ENCODE measurements at regions not wholly inside any gene's neighbourhood (a gene's known extent, or its start where the extent isn't known, plus 50 kb on each side); places are given as distances from the start of the nearest gene placed in this dataset.
"Not testable (repeated sequence)": the region's sequence is repeated elsewhere in the genome, so short reads cannot be mapped to it uniquely, and the experiment has no call there.

DNA sequence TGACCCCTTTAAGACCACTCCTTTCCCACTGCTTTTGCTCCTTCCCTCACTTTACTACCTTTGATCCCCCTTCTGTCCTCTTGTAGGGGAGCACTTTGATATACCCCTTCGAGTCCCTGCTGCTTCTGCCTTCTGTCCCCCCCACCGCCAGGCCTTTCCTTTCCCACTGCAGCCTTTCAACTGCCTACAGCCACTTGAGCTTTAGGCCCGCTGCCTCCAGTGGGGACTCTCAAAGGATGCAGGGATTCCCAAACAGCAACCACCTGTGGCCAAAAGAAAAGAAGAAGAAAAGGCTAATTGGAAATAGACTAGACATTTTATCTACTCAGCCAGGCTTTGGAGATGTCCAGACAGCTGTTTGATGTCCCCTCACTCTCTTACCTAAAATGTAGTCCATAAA, 77.0 kb upstream of the DTNBP1 start:
- Histone ChIP-seq H3K4me3 (no peak overlapping the region), H3K36me3 (no peaks in the 10 kb centered on the region), H3K27ac (no peak overlapping the region), H3K4me1 (no peaks in the 10 kb centered on the region), H3K9me3 (no peaks in the 10 kb centered on the region), H3K27me3 (no peaks in the 10 kb centered on the region)
- intact Hi-C loops (cut with DNase I; ENCODE audit: low total_unique reads) = no loop called here
- no peak for TF ChIP-seq POLR2A (IDR thresholded peaks at IDR 0.05)
- TF ChIP-seq, protein P1, sequence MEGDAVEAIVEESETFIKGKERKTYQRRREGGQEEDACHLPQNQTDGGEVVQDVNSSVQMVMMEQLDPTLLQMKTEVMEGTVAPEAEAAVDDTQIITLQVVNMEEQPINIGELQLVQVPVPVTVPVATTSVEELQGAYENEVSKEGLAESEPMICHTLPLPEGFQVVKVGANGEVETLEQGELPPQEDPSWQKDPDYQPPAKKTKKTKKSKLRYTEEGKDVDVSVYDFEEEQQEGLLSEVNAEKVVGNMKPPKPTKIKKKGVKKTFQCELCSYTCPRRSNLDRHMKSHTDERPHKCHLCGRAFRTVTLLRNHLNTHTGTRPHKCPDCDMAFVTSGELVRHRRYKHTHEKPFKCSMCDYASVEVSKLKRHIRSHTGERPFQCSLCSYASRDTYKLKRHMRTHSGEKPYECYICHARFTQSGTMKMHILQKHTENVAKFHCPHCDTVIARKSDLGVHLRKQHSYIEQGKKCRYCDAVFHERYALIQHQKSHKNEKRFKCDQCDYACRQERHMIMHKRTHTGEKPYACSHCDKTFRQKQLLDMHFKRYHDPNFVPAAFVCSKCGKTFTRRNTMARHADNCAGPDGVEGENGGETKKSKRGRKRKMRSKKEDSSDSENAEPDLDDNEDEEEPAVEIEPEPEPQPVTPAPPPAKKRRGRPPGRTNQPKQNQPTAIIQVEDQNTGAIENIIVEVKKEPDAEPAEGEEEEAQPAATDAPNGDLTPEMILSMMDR (IDR thresholded peaks at IDR 0.05) = no peak
- no peak for DNase-seq

DNA sequence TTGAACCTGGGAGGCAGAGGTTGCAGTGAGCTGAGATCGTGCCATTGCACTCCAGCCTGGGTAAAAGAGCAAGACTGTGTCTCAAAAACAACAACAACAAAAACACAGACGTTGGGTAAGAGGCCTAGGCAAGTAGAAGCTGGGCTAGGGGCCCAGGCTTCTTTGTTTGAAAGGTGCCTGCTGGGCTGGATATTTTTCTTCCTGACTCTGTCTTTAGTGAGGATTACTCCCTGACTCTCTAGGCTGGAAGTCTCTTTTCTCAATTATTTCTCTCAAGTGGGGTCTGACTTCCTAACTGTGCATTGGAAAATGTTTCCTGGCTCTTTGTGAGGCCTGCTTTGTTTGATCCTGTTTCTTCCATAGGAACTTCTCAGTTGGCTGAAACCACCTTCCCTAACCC, 76.5 kb upstream of the DTNBP1 start:
- no peaks in the 10 kb centered on the region for H3K27me3 ChIP-seq
- H3K9me3 ChIP-seq = no peaks in the 10 kb centered on the region
- H3K4me1 ChIP-seq = no peaks in the 10 kb centered on the region
- no peak overlapping the region for H3K4me3 ChIP-seq
- DNase-seq = no peak
- no peak for TF ChIP-seq POLR2A (IDR thresholded peaks at IDR 0.05)
- TF ChIP-seq, protein P1 (IDR thresholded peaks at IDR 0.05) = no peak
- intact Hi-C loops (cut with DNase I; ENCODE audit: low total_unique reads) = no loop called here
- H3K27ac ChIP-seq = no peak overlapping the region
- H3K36me3 ChIP-seq = no peaks in the 10 kb centered on the region

DNA sequence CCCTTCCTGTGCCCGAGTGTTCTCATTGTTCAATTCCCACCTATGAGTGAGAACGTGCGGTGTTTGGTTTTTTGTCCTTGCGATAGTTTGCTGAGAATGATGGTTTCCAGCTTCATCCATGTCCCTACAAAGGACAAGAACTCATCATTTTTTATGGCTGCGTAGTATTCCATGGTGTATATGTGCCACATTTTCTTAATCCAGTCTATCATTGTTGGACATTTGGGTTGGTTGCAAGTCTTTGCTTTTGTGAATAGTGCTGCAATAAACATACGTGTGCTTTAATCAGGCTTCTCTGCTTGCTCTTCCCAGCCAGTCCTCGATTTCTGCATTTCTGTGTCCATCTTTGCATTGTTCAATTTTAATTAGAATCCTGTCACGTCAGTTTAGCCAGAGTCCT, 75.4 kb upstream of the DTNBP1 start:
- H3K4me1 ChIP-seq; H3K27me3 ChIP-seq; DNase-seq; intact Hi-C loops (cut with DNase I; ENCODE audit: low total_unique reads); H3K4me3 ChIP-seq; H3K9me3 ChIP-seq; H3K36me3 ChIP-seq; H3K27ac ChIP-seq: not testable (repeated sequence)

DNA sequence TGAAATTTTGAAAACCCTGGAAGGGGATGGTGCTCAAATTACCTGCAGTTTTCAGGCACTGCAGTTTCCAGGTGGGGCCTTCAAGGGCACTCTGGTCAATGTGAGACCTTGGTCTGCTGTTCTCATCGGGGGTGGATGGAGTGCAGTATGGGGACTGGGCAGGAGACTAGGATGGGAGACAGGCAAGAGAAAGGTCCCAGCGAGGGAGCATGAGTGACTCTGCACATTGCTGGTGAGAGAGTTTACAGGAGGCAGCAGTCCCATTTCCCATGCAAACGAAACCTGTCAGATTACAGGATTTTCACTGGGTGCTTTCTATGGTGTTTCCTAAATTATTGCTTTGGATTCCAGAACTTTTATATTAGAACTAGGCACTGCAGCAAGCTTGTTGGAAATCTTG, 73.5 kb upstream of the DTNBP1 start:
- Histone ChIP-seq H3K36me3 (no peaks in the 10 kb centered on the region), H3K4me1 (no peaks in the 10 kb centered on the region), H3K9me3 (no peaks in the 10 kb centered on the region), H3K27me3 (no peaks in the 10 kb centered on the region), H3K4me3 (no peak overlapping the region), H3K27ac (no peak overlapping the region)
- intact Hi-C loops (cut with DNase I; ENCODE audit: low total_unique reads) = no loop called here
- no peak for TF ChIP-seq POLR2A (IDR thresholded peaks at IDR 0.05)
- TF ChIP-seq, protein P1 (IDR thresholded peaks at IDR 0.05) = no peak
- no peak for DNase-seq

DNA sequence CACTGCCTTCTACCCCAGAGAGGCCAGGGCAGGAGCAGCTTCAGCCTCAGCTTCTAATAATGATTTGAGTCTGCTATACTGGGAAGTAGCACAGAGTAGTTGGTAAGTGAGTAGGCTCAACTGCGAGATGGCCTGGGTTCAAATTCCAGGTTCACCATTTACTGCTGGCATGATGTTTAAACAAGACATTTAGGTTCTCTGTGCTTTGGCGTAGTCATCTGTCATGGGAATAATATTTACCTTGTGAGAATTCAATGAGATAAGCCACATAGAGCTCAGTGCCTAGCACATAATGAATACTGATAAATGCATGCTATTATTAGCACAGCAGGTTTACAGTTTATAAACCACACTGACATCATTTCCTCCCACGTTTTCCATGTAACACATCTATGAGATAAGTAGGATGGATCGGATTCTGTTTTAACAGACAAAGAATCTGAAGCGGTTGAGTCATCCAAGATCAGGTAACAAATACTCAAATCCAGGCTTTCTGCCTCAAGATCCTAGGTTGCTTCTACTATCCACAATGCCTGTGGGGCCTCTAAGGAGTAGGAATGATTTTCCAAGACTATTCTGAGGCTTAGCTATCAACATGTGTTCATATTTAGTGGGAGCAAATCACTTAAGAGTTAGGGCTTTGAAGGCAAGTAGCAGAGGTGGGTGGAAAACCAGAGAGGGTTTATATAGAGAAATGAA, 72.9 kb upstream of the DTNBP1 start:
- Histone ChIP-seq H3K4me1 (no peaks in the 10 kb centered on the region), H3K36me3 (no peaks in the 10 kb centered on the region), H3K27me3 (no peaks in the 10 kb centered on the region), H3K27ac (no peak overlapping the region), H3K9me3 (no peaks in the 10 kb centered on the region), H3K4me3 (no peak overlapping the region)
- no peak for TF ChIP-seq POLR2A (IDR thresholded peaks at IDR 0.05)
- TF ChIP-seq, protein P1 (IDR thresholded peaks at IDR 0.05) = no peak
- intact Hi-C loops (cut with DNase I; ENCODE audit: low total_unique reads) = no loop called here
- no peak for DNase-seq

All from uterus (tissue), 3 donors.